H9 (cell line): ENCODE measurements at regions not wholly inside any gene's neighbourhood (a gene's known extent, or its start where the extent isn't known, plus 50 kb on each side); places are given as distances from the start of the nearest gene placed in this dataset.

ENCODE experiments used
- DNase-seq: peaks from one replicate; pipeline ENCODE4 v3.0.0-alpha.2; 2017
- H2AFZ ChIP-seq: one replicate; pipeline ENCODE4 v1.6.1; 2013; ENCODE audit warnings: mild to moderate bottlenecking, low read length, control low read depth, moderate library complexity
- H2AK5ac ChIP-seq: 2 replicates; pipeline ENCODE4 v1.6.1; 2013; ENCODE audit warnings: low read length, control low read depth, mixed read lengths; ENCODE audit not compliant: insufficient read length
- H2BK120ac ChIP-seq: one replicate; pipeline ENCODE4 v1.6.1; 2013; ENCODE audit warnings: low read depth, mild to moderate bottlenecking, low read length, control low read depth, inconsistent platforms; ENCODE audit not compliant: poor library complexity, severe bottlenecking
- H2BK12ac ChIP-seq: 2 replicates; pipeline ENCODE4 v1.6.1; 2013; ENCODE audit warnings: low read length, control low read depth, mixed read lengths, low read depth; ENCODE audit not compliant: insufficient read length
- H2BK15ac ChIP-seq: 2 replicates; pipeline ENCODE4 v1.6.1; 2013; ENCODE audit warnings: low read depth, low read length, control low read depth
- H2BK20ac ChIP-seq: one replicate; pipeline ENCODE4 v1.6.1; 2013; ENCODE audit warnings: low read depth, mild to moderate bottlenecking, low read length, control low read depth, inconsistent platforms; ENCODE audit not compliant: poor library complexity, severe bottlenecking
- H2BK5ac ChIP-seq: 2 replicates; pipeline ENCODE4 v1.6.1; 2013; ENCODE audit warnings: low read length, control low read depth, mixed read lengths; ENCODE audit not compliant: insufficient read length
- H3K14ac ChIP-seq: 2 replicates; pipeline ENCODE4 v1.6.1; 2013; ENCODE audit warnings: low read length, control low read depth; ENCODE audit not compliant: insufficient read depth
- H3K18ac ChIP-seq: 2 replicates; pipeline ENCODE4 v1.6.1; 2013; ENCODE audit warnings: low read depth, mild to moderate bottlenecking, mixed read lengths, low read length, control low read depth; ENCODE audit not compliant: insufficient read length
- H3K23ac ChIP-seq: 2 replicates; pipeline ENCODE4 v1.6.1; 2013; ENCODE audit warnings: low read length, control low read depth, mixed read lengths, low read depth; ENCODE audit not compliant: insufficient read length
- H3K23me2 ChIP-seq: 2 replicates; pipeline ENCODE4 v1.6.1; 2013; ENCODE audit warnings: low read depth, mild to moderate bottlenecking, mixed read lengths, low read length, control low read depth; ENCODE audit not compliant: insufficient read length, poor library complexity, severe bottlenecking
- H3K27ac ChIP-seq: 2 replicates; pipeline ENCODE4 v1.5.1; 2013; ENCODE audit warnings: low read length, control low read depth, mixed read lengths, low read depth; ENCODE audit not compliant: insufficient read length
- H3K27me3 ChIP-seq: 2 replicates; pipeline ENCODE4 v1.6.1; 2013; ENCODE audit warnings: low read length, control low read depth, inconsistent platforms; ENCODE audit not compliant: insufficient read depth
- H3K4ac ChIP-seq: 2 replicates; pipeline ENCODE4 v1.6.1; 2013; ENCODE audit warnings: low read depth, mild to moderate bottlenecking, control low read depth, inconsistent platforms, low read length, moderate library complexity
- H3K4me1 ChIP-seq: 2 replicates; pipeline ENCODE4 v1.6.1; 2013; ENCODE audit warnings: low read length, control low read depth, inconsistent platforms; ENCODE audit not compliant: insufficient read depth
- H3K4me2 ChIP-seq: 2 replicates; pipeline ENCODE4 v1.6.1; 2013; ENCODE audit warnings: low read length, control low read depth, mixed read lengths; ENCODE audit not compliant: insufficient read length, insufficient read depth
- H3K56ac ChIP-seq: 2 replicates; pipeline ENCODE4 v1.6.1; 2013; ENCODE audit warnings: low read depth, mild to moderate bottlenecking, mixed read lengths, low read length, control low read depth; ENCODE audit not compliant: insufficient read length
- H3K79me1 ChIP-seq: 2 replicates; pipeline ENCODE4 v1.6.1; 2013; ENCODE audit warnings: low read depth, mild to moderate bottlenecking, moderate library complexity, low read length, control low read depth, inconsistent platforms; ENCODE audit not compliant: insufficient read depth, poor library complexity, severe bottlenecking
- H3K79me2 ChIP-seq: 2 replicates; pipeline ENCODE4 v1.6.1; 2013; ENCODE audit warnings: low read length, control low read depth, inconsistent platforms; ENCODE audit not compliant: insufficient read depth
- H3K9ac ChIP-seq: 2 replicates; pipeline ENCODE4 v1.6.1; 2013; ENCODE audit warnings: low read length, control low read depth, mixed read lengths; ENCODE audit not compliant: insufficient read length; ENCODE audit errors: extremely low read depth
- H3K9me3 ChIP-seq: one replicate; pipeline ENCODE4 v1.6.1; 2013; ENCODE audit warnings: low read depth, low read length, inconsistent platforms; ENCODE audit not compliant: control insufficient read depth
- H3T11ph ChIP-seq: one replicate; pipeline ENCODE4 v1.6.1; 2013; ENCODE audit warnings: mild to moderate bottlenecking, low read length, control low read depth, inconsistent platforms
- H4K20me1 ChIP-seq: one replicate; pipeline ENCODE4 v1.6.1; 2013; ENCODE audit not compliant: control insufficient read depth, insufficient read length, insufficient read depth
- H4K5ac ChIP-seq: 2 replicates; pipeline ENCODE4 v1.6.1; 2013; ENCODE audit warnings: low read depth, mild to moderate bottlenecking, mixed read lengths, low read length, control low read depth; ENCODE audit not compliant: insufficient read length
- H4K8ac ChIP-seq: replicated peaks from 2 replicates; pipeline ENCODE4 v1.6.1; 2013; ENCODE audit warnings: low read length, control low read depth, mixed read lengths, low read depth; ENCODE audit not compliant: insufficient read length
- H4K91ac ChIP-seq: 2 replicates; pipeline ENCODE4 v1.6.1; 2013; ENCODE audit warnings: low read depth, mild to moderate bottlenecking, moderate library complexity, mixed read lengths, low read length, control low read depth; ENCODE audit not compliant: insufficient read length
- H3K27ac Mint-ChIP-seq, 3 experiments: 2 replicates in 2 of 3; 3 replicates in 1 of 3; pipeline ENCODE4 v1.8.0; 2020 to 2021; ENCODE audit warnings: mixed read lengths in 3 of 3, mild to moderate bottlenecking in 1 of 3, moderate library complexity in 1 of 3
- H3K27me3 Mint-ChIP-seq: 2 replicates; pipeline ENCODE4 v1.8.0; 2021; ENCODE audit warnings: low read depth, mild to moderate bottlenecking, moderate library complexity, mixed read lengths
- H3K36me3 Mint-ChIP-seq, 3 experiments: 2 replicates in 2 of 3; 3 replicates in 1 of 3; pipeline ENCODE4 v1.8.0; 2020 to 2021; ENCODE audit warnings: low read depth in 3 of 3, mixed read lengths in 3 of 3; ENCODE audit not compliant: insufficient read depth in 1 of 3
- H3K4me1 Mint-ChIP-seq, 2 experiments: 2 replicates each; pipeline ENCODE4 v1.8.0; 2020; ENCODE audit warnings: mixed read lengths in 2 of 2
- H3K4me3 Mint-ChIP-seq, 2 experiments: 2 replicates in 1 of 2; 3 replicates in 1 of 2; pipeline ENCODE4 v1.8.0; 2020 to 2021; ENCODE audit warnings: mild to moderate bottlenecking in 2 of 2, mixed read lengths in 2 of 2, moderate library complexity in 1 of 2
- H3K9me3 Mint-ChIP-seq, 2 experiments: 2 replicates in 1 of 2; 3 replicates in 1 of 2; pipeline ENCODE4 v1.8.0; 2020; ENCODE audit warnings: mild to moderate bottlenecking in 2 of 2, mixed read lengths in 2 of 2, moderate library complexity in 1 of 2
- CTCF ChIP-seq: fragments of 200-600 bp; sonication (generic); conservative IDR thresholded peaks from 3 replicates; pipeline ENCODE4 v1.8.0; 2021; ENCODE audit warnings: antibody characterized with exemption, mild to moderate bottlenecking
- WGBS: extraction: QIAGEN DNeasy Blood & Tissue Kit; methylation state at CpG from one replicate; pipeline ENCODE4 v1.1.7; 2013; ENCODE audit warnings: missing lambda C conversion rate, low lambda C conversion rate, mixed read lengths; ENCODE audit not compliant: insufficient read length; ENCODE audit errors: extremely low coverage; 5-methylcytosine and 5-hydroxymethylcytosine counted together

GRCh38 chr3:26350853-26351252 lies 271.7 kb upstream of the LRRC3B start:
- H3K9ac ChIP-seq, result no peak overlapping the region
- no peaks in the 10 kb centered on the region for H3K79me1 ChIP-seq

More at GRCh38 chr3:26350853-26351252, 271.7 kb upstream of the LRRC3B start:
- H3K9me3 Mint-ChIP-seq, result peaks cover 3 to 10% of the 10 kb centered on the region in 2 experiments; a peak in 4 of 5 replicates
- no peak overlapping the region for H2BK15ac ChIP-seq
- 0 out of 2 replicates have a peak, but pooled peaks cover 1% of the 10 kb centered on the region for H3K27me3 Mint-ChIP-seq
- TF ChIP-seq CTCF, result no peak
- no peak overlapping the region for H3K14ac ChIP-seq
- no peak overlapping the region for H3K18ac ChIP-seq
- H3T11ph ChIP-seq, result no peak overlapping the region
- H3K4ac ChIP-seq, result no peak overlapping the region
- no peak overlapping the region for H2AK5ac ChIP-seq
- H4K91ac ChIP-seq, result no peak overlapping the region
- no peak overlapping the region for H3K27ac Mint-ChIP-seq
- H3K27me3 ChIP-seq, result no peaks in the 10 kb centered on the region
- H4K8ac ChIP-seq, result no peak overlapping the region
- no peak for DNase-seq
- no peak overlapping the region for H2BK120ac ChIP-seq
- no peak overlapping the region for H2AFZ ChIP-seq
- H3K4me1 Mint-ChIP-seq, result no peaks in the 10 kb centered on the region
- H3K23ac ChIP-seq, result no peak overlapping the region
- peaks cover 0 to 1% (median 0%) of the 10 kb centered on the region in 3 experiments; a peak in 1 of 7 replicates for H3K36me3 Mint-ChIP-seq
- no peak overlapping the region for H3K27ac ChIP-seq
- no peak overlapping the region for H3K4me3 Mint-ChIP-seq
- no peak overlapping the region for H2BK20ac ChIP-seq
- no peak overlapping the region for H3K4me2 ChIP-seq
- H3K23me2 ChIP-seq, result no peaks in the 10 kb centered on the region
- H3K9me3 ChIP-seq, result no peaks in the 10 kb centered on the region
- no peaks in the 10 kb centered on the region for H3K4me1 ChIP-seq
- H4K5ac ChIP-seq, result no peak overlapping the region
- no peaks in the 10 kb centered on the region for H4K20me1 ChIP-seq
- H2BK12ac ChIP-seq, result no peak overlapping the region
- no peaks in the 10 kb centered on the region for H3K79me2 ChIP-seq
- no peak overlapping the region for H2BK5ac ChIP-seq
- WGBS, result no CpG with 5 or more reads among the region's 2 CpGs
- H3K56ac ChIP-seq, result no peak overlapping the region
